Body of pancreas (tissue), 4 donors: ENCODE measurements at regions not wholly inside any gene's neighbourhood (a gene's known extent, or its start where the extent isn't known, plus 50 kb on each side); places are given as distances from the start of the nearest gene placed in this dataset.

Source experiments
- POLR2A ChIP-seq, 3 donors: fragments of 450-650 bp; IDR thresholded peaks; one replicate each; pipeline ENCODE4 v1.6.1; 2016; ENCODE audit warnings: antibody characterized with exemption in 3 of 3, mild to moderate bottlenecking in 2 of 3
- TF ChIP-seq, protein P1 (sequence below), 7 experiments: fragments of 450-650 bp in 4 of 7; fragments of 200-600 bp in 3 of 7; sonication (generic) in 3 of 7; IDR thresholded peaks; one replicate each; pipeline ENCODE4 v1.5.1; 2016 to 2019; ENCODE audit warnings: antibody characterized with exemption in 7 of 7

DNA sequence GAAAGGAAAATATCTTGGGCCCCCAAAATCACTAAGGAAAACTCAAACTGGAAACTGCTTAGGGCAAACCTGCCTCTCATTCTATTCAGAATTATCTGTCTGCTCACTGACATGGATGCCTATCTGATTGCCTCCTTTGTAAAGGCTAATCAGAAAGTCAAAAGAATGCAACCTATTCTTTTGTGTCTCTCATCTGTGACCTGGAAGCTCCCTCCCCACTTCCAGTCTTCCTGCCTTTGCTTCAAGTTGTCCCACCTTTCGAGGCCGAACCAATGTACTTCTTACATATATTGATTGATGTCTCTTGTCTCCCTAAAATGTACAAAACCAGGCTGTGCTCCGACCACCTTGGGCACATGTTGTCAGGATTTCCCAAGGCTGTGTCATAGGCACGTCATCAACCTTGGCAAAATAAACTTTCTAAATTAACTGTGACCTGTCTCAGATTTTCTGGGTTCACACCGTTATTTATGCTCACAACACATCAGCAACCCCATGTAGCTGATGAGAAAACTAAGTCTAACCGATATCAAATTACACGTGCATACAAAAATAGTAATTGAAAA is 302.3 kb upstream of the NRIP1 start:
- no peak for TF ChIP-seq POLR2A (IDR thresholded peaks at IDR 0.05)
- TF ChIP-seq, protein P1, sequence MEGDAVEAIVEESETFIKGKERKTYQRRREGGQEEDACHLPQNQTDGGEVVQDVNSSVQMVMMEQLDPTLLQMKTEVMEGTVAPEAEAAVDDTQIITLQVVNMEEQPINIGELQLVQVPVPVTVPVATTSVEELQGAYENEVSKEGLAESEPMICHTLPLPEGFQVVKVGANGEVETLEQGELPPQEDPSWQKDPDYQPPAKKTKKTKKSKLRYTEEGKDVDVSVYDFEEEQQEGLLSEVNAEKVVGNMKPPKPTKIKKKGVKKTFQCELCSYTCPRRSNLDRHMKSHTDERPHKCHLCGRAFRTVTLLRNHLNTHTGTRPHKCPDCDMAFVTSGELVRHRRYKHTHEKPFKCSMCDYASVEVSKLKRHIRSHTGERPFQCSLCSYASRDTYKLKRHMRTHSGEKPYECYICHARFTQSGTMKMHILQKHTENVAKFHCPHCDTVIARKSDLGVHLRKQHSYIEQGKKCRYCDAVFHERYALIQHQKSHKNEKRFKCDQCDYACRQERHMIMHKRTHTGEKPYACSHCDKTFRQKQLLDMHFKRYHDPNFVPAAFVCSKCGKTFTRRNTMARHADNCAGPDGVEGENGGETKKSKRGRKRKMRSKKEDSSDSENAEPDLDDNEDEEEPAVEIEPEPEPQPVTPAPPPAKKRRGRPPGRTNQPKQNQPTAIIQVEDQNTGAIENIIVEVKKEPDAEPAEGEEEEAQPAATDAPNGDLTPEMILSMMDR (IDR thresholded peaks at IDR 0.05), result no peak
